RCC 7860 (cell line): ENCODE measurements at regions not wholly inside any gene's neighbourhood (a gene's known extent, or its start where the extent isn't known, plus 50 kb on each side); places are given as distances from the start of the nearest gene placed in this dataset.
"Not testable (repeated sequence)": the region's sequence is repeated elsewhere in the genome, so short reads cannot be mapped to it uniquely, and the experiment has no call there.

Experiments used
- DNase-seq: peaks from one replicate; pipeline ENCODE4 v3.0.0-alpha.2; 2015; ENCODE audit warnings: low spot score
- FAIRE-seq: peaks from 2 replicates; lab custom pipeline; 2012; peaks lifted over from hg19 to GRCh38; lab: Jason Lieb, UNC

DNA sequence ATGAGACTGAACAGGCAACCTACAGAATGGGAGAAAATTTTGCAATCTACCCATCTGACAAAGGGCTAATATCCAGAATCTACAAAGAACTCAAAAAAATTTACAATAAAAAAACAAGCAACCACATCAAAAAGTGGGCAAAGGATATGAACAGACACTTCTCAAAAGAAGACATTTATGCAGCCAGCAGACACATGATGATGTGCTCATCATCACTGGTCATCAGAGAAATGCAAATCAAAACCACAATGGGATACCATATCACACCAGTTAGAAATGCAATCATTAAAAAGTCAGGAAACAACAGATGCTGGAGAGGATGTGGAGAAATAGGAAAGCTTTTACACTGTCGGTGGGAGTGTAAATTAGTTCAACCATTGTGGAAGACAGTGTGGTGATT lies 51.7 kb upstream of the PAXBP1 start:
- not testable (repeated sequence) for FAIRE-seq, DNase-seq

DNA sequence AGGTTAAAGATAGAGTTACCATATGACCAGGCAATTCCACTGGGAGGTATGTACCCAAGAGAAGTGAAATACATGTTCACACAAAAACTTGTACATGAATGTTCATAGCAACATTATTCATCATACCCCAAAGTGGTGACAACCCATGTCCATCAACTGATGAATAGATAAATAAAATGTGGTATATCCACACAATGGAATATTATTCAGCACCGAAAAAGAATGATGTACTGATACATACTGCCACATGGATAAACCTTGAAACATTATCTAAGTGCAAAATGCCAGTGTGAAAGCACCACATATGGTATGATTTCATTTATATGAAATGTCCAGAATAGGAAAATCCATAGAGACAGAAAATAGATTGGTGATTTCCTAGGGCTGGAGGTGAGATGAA lies 53.4 kb upstream of the PAXBP1 start:
- DNase-seq (no peak), FAIRE-seq (no peak)

DNA sequence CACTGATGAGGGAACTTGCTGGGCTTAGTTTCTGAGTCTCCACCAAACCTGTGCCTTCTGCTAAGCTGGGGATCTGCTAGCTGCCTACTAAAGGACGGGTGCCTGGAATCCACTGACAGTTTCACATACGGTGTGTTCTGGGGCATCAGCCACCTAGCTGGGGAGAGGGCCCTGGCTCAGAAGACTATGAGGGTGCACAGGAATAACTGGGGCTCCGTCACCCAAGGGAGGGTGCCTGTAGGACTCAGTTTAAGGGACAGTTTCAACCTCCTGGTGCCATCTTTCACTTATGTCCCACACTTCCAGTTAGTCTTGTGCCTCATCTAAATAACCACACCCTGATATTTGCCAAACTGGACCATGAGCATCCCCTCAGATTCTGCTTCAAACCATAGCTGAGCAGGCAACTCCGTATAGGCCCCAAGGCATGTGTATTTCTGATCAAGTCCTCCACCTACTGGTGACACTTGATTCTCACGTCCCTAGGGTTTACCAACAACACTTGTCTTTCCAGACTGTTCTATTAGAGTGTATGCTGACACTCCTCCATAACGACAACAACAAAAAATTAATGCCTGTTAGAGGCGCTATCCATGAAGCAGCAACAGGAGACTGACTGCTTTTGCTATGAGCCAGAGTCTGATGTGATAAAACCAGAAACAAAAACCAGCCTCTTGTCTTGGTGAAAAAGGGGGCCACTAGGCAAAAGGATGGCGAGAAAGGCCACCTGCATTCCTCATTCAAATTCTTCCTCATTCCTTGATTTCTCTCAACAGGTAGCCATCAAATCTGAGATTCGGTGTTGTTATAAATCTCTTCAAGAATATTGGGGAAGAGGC lies 55.0 kb upstream of the PAXBP1 start:
- DNase-seq (peak; percentile 34), FAIRE-seq (no peak)

DNA sequence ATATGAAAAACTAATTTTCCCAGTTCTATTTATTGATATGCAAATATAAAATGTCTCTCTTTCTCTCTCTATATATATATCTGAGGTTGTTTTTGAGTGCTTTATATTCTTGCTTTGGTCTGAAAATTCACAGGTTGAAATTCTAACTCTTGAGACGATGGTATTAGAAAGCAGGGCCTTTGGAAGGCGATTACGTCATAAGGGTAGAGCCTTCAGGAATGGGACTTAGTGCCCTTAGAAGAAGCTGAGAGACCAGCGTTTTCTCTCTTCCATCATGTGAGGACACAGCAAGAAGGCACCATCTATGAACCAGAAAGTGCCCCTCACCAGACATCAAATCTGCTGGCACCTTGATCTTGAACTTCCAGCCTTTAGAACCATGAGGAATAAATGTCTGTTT lies 57.4 kb upstream of the PAXBP1 start:
- DNase-seq: no peak
- FAIRE-seq: no peak

DNA sequence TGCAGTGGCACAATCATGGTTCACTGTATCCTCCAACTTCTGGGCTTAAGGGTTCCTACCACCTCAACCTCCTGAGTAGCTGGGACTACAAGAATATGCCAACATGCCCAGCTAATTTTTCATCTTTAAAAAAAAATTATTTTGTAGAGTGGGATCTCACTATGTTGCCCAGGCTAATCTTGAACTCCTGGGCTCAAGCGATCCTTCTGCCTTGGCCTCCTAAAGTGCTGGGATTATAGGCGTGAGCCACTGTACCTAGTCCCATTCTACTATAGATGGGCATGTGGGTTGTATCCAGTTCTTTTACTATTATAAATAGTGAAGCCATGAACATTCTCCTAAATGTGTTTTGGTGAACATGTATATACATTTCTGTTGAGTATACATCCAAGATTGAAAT lies 57.9 kb upstream of the PAXBP1 start:
- no peak for DNase-seq
- no peak for FAIRE-seq

DNA sequence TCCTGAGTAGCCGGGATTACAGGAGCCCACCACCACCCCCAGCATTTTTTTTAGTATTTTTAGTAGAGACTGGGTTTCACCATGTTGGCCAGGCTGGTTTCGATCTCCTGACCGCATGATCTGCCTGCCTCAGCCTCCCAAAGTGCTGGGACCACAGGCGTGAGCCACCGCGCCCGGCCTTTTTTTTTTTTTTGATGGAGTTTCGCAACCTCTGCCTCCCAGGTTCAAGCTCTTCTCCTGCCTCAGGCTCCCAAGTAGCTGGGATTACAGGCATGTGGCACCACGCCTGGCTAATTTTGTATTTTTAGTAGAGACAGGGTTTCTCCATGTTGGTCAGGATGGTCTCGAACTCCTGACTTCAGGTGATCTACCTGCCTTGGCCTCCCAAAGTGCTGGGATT lies 60.2 kb upstream of the PAXBP1 start:
- DNase-seq, FAIRE-seq: not testable (repeated sequence)

DNA sequence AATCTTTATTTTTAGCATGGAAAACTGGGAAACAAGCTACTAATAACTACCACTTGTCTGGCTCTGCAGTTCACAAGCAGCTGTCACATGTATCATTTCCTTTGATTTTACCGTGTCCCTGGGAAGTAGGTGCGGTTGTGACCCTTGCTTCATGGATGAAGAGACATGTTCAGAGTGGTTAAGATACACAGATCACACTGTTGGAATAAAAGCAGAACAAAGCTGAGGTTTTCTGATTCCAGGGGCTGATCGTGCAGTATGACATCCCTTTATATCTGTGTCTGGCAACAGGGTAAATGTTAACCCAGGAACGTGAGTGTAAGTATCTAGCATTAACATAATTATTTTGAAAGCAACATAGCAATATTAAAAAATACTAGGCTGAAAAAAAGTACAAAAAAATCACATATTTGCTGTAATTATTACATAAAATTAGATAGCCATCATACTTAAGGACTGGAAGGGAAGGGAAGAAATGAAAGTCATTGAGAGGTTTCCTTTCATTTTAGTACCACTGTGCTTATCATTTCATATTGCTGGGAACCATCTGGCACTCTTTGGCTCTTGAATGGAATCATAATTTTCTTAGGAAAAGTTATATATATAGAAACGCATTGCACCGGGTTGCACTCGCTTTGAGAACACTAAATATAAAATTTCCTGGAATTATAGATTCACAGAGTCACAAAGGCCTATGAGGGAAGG lies 62.8 kb upstream of the PAXBP1 start:
- no peak for FAIRE-seq
- DNase-seq: no peak

DNA sequence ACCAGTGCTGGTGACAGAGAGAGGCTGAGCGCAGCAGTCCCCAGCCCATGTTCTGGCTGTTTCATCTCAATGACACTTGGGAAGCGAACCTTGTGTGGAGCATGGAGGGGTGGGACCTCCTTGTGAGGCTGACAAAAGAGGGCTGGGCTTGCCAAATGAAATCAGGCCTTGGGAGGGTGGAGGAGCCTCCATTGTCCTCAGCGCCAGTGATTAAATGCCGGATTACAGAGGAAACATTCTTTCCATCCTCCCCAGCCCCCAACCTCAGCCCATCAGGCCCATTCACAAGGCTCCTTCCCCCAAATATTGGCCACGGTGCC lies 63.3 kb upstream of the PAXBP1 start:
- no peak for DNase-seq
- no peak for FAIRE-seq

DNA sequence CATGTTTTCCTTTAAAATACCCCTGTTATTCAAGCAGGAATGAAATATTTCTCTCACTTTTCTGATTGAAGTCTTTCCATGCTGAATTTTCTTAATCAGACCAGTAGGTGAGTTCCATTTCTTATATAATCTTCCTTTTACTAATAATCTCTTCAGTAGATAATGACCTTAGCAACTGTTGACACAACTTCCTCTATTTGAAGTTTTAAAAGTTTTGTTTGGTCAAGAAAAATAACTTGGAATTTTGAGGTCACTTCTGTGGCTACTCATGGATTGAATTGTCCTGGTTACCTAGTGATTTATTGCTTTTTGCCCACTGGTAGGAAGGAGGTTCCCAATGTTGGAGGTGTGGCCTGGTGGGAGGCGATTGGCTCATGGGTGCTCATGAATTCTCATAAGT lies 70.6 kb upstream of the PAXBP1 start:
- no peak for DNase-seq
- FAIRE-seq: no peak

DNA sequence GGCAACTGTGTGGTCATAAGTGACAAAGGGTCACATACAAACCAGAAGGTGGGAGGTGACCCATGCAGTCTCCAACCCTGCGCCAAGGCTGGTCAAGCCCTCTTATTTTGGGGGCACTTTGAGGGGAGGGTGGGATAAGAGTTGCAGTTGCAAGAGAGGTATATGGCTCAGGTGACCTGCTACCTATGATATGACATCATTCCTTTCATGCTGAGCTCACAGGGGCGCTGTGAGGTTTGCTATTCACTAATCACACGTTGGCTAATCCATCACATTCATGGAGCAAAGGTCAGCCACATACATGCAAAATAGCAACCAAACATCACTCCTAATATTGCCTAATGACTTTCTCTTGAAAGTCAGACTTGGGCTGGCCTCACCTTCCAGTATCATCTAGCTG lies 72.0 kb upstream of the PAXBP1 start:
- FAIRE-seq: no peak
- DNase-seq: no peak

DNA sequence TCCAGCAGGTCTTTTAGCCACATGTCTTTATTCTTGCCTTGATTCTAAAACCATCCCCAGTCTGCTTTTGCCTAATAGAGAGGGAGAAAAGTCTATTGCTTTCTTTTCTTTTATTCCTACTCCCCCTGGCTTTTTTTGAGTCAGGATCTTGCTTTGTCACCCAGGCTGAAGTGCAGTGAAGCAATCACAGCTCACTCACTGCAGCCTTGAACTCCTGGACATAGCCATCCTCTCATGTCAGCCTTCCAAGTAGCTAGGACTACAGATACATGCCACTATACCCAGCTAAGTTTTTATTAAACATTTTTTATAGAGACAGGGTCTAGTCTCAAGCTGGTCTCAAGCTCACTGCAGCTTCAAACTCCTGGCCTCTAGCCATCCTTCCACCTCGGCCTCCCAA lies 72.5 kb upstream of the PAXBP1 start:
- no peak for DNase-seq
- no peak for FAIRE-seq

DNA sequence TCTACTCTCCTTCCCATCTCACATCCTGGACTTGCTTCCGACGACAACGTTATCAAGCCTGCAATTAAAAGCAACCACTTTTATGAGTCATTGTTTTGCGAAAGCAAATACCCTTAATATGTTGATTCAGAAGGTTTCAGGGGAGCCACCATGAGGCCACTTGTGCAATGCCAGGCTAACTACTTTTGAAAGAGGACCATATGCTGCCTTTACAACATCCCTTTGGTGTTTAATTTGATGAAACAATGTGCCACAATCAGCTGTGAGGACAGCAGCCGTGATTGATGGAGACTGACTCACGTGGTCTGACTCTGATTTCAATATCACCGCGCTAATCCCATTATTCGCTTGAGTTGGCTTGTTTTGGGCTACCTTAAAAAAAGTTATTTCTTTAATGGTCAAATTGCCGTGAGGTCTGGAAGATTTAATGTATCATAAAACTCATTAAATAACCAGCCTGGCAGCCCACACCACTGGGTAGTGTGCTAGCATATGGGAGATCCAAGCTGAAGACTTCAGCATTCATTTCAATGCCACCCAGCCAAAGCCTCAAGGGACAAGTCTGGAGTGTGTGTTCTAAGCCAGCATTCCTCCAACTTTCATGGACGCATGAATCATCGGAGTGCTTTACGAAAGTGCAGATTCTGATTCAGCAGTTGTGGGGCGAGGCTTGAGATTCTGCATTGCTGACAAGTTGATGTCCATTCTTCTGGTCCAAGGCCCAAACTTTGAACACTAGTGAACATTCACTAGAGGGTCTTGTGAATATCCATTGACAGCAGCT lies 73.3 kb upstream of the PAXBP1 start:
- DNase-seq (no peak), FAIRE-seq (no peak)

DNA sequence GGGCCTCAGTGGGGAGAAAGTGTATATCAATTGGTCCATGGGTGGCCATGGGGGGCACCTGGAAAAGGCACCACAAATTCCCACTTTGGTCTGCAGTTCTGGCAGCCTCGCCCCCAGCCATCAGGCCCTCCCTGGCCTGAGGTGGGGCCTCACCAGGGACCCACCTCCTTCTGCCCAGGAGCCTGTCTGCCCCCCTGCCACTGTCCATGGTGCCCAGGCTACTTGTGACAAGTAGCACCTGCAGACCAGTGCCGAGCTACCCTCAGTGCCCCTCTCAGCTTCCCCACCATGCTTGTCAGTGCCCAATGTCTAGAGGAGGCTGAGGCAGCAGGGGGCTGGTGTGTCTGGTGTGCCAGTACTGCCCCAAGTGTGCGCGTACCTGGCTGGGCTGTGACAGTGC lies 87.1 kb upstream of the PAXBP1 start:
- DNase-seq (no peak), FAIRE-seq (no peak)

DNA sequence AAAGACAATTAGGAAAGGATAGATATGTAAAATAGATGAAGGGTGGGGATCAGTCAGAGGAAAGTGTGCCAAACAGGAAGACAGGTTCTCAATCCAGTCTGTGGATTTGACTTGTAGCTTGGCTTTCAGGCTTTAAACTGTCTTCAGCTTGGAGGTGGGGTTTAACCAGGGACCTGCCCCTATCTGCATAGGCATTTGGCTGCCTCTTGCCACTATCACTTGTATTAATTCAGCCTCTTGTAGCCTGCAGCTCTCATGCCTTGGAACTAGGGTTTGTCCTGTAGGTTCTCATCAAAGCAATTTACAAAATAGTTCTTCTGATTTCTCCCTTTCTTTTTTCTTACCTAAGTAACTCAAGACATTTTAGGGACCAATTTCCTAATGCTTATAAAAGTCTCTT lies 88.8 kb upstream of the PAXBP1 start:
- DNase-seq (no peak), FAIRE-seq (no peak)

DNA sequence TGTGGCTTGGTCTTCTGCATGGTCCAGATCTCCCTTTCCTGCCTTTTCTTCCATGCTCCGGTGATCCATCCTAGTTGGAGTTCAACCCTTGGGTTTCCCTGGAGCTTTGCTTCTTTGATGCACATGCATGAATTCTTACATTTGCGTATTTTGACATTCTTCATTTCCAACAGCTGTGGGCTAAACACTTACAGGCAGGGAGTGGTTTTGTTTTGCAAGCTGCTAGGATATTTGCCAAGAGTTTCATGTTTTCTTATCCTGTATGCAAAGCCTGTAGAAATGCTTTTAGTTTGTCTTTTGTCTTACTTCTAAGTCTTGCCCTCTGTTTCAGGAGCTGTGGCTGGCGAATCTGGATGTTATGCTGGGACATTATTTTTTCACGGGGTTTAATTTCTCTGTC lies 90.3 kb upstream of the PAXBP1 start:
- FAIRE-seq: no peak
- no peak for DNase-seq

DNA sequence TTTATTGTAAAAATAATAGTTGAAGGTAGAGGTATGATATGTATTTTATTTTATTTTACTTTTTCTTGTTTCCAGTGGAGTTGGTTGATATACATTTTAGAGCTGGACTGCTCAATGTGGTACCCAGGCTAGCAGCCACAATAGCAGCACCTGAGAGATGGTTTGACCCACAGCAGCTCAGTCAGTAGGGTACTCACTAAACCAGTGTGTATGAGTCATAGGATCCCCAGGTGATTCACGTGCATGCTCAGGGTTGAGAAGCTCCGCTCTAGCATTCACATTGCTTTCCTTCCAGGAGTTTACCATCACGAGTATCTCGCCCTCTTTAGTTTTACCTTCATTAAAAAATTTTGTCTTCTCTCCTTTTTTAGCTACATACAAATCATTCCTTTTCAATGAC lies 96.0 kb upstream of the PAXBP1 start:
- FAIRE-seq (no peak), DNase-seq (no peak)

DNA sequence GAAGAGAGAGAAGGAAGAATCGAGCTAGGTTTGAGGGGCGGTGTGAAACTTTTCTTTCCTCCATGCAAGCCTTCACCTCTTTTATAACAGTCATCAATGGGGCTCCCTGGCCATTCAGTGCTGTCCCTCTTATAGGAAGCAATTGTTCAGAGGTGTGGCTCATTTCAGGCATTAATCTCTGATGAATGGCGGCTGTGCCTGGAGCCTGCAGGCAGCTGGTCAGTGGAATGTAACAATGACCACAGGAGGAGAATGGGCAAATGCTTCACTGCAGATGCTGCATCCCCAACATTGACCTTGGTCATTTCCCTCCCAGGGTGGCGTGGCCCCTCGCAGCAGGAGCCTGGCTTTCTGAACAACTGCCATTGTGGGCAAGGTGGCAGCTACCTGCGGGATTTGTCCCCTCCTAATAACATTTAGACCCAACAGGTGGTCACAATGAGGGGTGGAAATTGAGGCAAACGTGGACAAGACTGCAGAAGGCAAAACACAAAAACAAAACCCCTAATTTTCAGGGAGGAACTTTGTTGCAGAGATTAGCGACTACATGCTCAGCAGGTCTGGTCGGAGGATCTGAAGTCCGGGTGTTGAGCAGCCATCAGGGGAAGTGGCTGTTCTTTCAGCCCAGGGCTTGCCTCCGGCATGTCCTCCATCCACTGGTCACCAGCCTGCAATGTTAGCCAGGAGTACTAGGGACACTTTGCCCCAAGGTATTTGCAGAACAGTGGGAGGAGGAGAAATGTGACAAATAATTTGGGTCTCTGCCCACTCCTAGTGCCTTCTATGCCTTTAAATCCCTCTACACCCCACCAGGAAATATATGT lies 97.3 kb upstream of the PAXBP1 start:
- no peak for FAIRE-seq
- no peak for DNase-seq

DNA sequence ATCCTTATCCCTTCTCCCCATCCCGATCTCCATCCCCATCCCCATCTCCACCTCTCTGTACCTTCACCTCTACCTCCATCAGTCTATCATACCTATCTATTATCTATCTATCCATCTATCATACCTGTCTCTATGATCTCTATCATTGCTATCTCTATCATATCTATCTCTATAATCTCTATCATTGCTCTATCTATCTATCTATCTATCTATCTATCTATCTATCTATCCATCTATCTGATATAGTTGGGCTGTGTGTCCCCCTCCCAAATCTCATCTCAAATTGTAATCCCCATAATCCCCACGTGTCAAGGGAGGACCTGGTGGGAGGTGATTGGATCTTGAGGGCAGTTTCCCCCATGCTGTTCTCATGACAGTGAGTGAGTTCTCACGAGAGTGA lies 97.9 kb upstream of the PAXBP1 start:
- no peak for DNase-seq
- FAIRE-seq: no peak

DNA sequence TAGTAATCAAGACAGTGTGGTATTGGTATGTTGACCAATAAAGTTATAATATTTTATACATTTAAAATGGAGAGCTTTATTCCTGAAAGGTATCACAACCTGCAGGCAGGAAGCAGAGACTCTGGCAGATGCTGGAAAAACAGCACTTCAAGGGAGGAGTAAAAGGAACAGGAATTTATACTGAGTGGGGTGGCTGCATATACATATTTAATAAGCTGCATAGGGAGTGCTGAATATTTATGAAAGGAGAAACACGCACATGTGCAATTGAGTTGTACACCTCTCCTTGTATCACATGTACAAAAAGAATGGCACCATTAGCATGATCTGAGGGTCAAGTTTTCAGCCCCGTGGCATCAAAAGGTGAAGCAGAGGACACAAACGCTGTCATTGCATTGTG lies 104.9 kb upstream of the PAXBP1 start:
- FAIRE-seq: no peak
- no peak for DNase-seq

DNA sequence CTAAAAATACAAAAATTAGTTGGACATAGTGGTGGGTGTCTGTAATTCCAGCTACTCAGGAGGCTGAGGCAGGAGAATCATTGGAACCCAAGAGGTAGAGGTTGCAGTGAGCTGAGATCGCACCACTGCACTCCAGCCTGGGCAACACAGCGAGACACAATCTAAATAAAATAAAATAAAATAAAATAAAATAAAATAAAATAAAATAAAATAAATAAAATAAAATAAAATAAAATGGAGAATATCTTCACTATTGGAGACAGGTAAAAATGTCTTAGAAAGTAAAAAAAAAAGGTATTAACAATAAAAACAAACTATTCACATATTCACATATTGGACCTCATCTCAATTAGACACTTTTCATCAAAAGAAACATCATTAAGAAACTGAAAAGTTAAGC lies 106.3 kb upstream of the PAXBP1 start:
- not testable (repeated sequence) for DNase-seq, FAIRE-seq

DNA sequence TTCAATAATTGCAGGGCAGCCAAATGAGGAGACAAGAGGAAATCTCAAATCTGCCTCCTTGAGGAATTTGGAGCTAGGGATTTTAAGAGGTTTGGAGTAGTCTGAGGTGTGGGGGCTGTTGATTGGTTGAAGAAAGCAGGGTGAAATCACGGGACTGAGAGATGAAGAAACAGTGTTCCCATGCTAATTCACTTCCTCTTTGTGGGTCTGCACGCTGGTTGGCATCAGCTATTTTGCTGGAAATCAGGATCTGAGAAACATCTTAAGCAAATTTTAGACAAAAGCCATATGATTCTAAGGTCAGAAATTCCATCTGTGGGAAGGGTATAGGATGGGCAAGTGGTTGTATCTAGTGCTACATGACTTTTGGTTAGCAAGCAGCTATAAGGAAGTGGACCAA lies 107.1 kb upstream of the PAXBP1 start:
- DNase-seq (no peak), FAIRE-seq (no peak)
